Fibroblast of upper back skin (primary cell): ENCODE measurements at regions not wholly inside any gene's neighbourhood (a gene's known extent, or its start where the extent isn't known, plus 50 kb on each side); places are given as distances from the start of the nearest gene placed in this dataset.
"Not testable (repeated sequence)": the region's sequence is repeated elsewhere in the genome, so short reads cannot be mapped to it uniquely, and the experiment has no call there.

Source experiments
- DNase-seq: peaks from one replicate; pipeline ENCODE4 v3.0.0-alpha.2; 2013

GRCh38 chr2:12479065-12479601, 237.6 kb upstream of the TRIB2 start:
- DNase-seq: no peak

GRCh38 chr2:12484536-12485115, 232.1 kb upstream of the TRIB2 start:
- DNase-seq: peak; percentile 73

- peak; percentile 62 for DNase-seq
Measured at GRCh38 chr2:12486205-12487118, 230.3 kb upstream of the TRIB2 start.

GRCh38 chr2:12487253-12488004, 229.3 kb upstream of the TRIB2 start:
- no peak for DNase-seq

- no peak for DNase-seq
Measured at GRCh38 chr2:12488352-12489318, 228.1 kb upstream of the TRIB2 start.

GRCh38 chr2:12490641-12491040, 226.1 kb upstream of the TRIB2 start:
- no peak for DNase-seq

- DNase-seq: not testable (repeated sequence)
Measured at GRCh38 chr2:12492360-12492759, 224.4 kb upstream of the TRIB2 start.

GRCh38 chr2:12493031-12493513, 223.7 kb upstream of the TRIB2 start:
- DNase-seq: peak; percentile 80

- no peak for DNase-seq
Measured at GRCh38 chr2:12495247-12495868, 221.4 kb upstream of the TRIB2 start.

GRCh38 chr2:12498286-12498685, 218.4 kb upstream of the TRIB2 start:
- no peak for DNase-seq

GRCh38 chr2:12498704-12499103, 218.0 kb upstream of the TRIB2 start:
- DNase-seq: peak; percentile 80

- DNase-seq: no peak
Measured at GRCh38 chr2:12500899-12501298, 215.8 kb upstream of the TRIB2 start.

GRCh38 chr2:12501469-12502158, 215.1 kb upstream of the TRIB2 start:
- no peak for DNase-seq

GRCh38 chr2:12502759-12503158, 214.0 kb upstream of the TRIB2 start:
- DNase-seq: peak; percentile 86

- peak; percentile 61 for DNase-seq
Measured at GRCh38 chr2:12504443-12504842, 212.3 kb upstream of the TRIB2 start.

GRCh38 chr2:12506846-12507245, 209.9 kb upstream of the TRIB2 start:
- DNase-seq: no peak

- peak; percentile 76 for DNase-seq
Measured at GRCh38 chr2:12507295-12507694, 209.4 kb upstream of the TRIB2 start.

- no peak for DNase-seq
Measured at GRCh38 chr2:12510070-12510469, 206.7 kb upstream of the TRIB2 start.

GRCh38 chr2:12513339-12513738, 203.4 kb upstream of the TRIB2 start:
- no peak for DNase-seq

GRCh38 chr2:12514168-12514567, 202.6 kb upstream of the TRIB2 start:
- DNase-seq: no peak
